ENCODE measurements at regions not wholly inside any gene's neighbourhood (a gene's known extent, or its start where the extent isn't known, plus 50 kb on each side); places are given as distances from the start of the nearest gene placed in this dataset.

DNA sequence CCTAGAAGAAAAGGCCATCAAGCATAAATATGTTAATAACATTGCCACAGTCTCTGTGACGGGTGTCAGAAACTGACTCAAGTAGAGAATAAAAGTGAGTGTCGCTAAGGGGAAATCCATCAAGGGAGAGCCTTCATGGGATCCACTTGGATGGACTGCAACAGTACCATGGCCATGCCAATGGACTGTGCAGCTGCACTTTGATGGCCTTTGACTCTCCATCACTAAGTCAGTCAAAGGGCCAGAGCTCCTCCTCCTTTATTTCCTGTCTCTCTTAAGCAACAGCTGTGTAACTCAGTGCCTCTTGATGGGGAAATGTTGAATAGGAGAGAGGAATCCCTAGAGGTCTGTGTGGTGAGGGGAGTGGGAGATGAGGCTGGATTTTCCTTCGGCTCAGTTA, 335.2 kb downstream of the BMP4 start:
- no peaks in the 10 kb centered on the region for H3K23me2 ChIP-seq (ENCODE audit: insufficient read length, low read depth, low read length, poor library complexity, severe bottlenecking)
- no peaks in the 10 kb centered on the region for H3K79me1 ChIP-seq (ENCODE audit: insufficient read depth, low read depth, low read length, poor library complexity, severe bottlenecking)
- no peak overlapping the region for H3K56ac ChIP-seq (ENCODE audit: insufficient read length, low read depth, low read length)
- H3K36me3 Mint-ChIP-seq (ENCODE audit: insufficient read depth in 1 of 3, low read depth in 3 of 3), result no peaks in the 10 kb centered on the region
- H3K4me1 ChIP-seq (ENCODE audit: insufficient read depth, low read length), result no peaks in the 10 kb centered on the region
- no peaks in the 10 kb centered on the region for H3K79me2 ChIP-seq (ENCODE audit: insufficient read depth, low read length)
- peaks cover 2 to 3% of the 10 kb centered on the region in 2 experiments; a peak in 2 of 5 replicates for H3K9me3 Mint-ChIP-seq
- no peaks in the 10 kb centered on the region for H3K4me1 Mint-ChIP-seq
- H2AFZ ChIP-seq (ENCODE audit: low read length), result no peak overlapping the region
- no peak overlapping the region for H3T11ph ChIP-seq (ENCODE audit: low read length)
- no peak overlapping the region for H3K4ac ChIP-seq (ENCODE audit: low read depth, low read length)
- H4K5ac ChIP-seq (ENCODE audit: insufficient read length, low read depth, low read length), result no peak overlapping the region
- no peaks in the 10 kb centered on the region for H3K9me3 ChIP-seq (ENCODE audit: control insufficient read depth, low read depth, low read length)
- no peak overlapping the region for H3K27ac Mint-ChIP-seq
- H2BK5ac ChIP-seq (ENCODE audit: insufficient read length, low read length), result no peak overlapping the region
- WGBS (ENCODE audit: extremely low coverage, insufficient read length, low lambda C conversion rate), result no CpG with 5 or more reads among the region's 3 CpGs
- no peak for DNase-seq
- no peaks in the 10 kb centered on the region for H3K27me3 ChIP-seq (ENCODE audit: insufficient read depth, low read length)
- TF ChIP-seq, protein P1, sequence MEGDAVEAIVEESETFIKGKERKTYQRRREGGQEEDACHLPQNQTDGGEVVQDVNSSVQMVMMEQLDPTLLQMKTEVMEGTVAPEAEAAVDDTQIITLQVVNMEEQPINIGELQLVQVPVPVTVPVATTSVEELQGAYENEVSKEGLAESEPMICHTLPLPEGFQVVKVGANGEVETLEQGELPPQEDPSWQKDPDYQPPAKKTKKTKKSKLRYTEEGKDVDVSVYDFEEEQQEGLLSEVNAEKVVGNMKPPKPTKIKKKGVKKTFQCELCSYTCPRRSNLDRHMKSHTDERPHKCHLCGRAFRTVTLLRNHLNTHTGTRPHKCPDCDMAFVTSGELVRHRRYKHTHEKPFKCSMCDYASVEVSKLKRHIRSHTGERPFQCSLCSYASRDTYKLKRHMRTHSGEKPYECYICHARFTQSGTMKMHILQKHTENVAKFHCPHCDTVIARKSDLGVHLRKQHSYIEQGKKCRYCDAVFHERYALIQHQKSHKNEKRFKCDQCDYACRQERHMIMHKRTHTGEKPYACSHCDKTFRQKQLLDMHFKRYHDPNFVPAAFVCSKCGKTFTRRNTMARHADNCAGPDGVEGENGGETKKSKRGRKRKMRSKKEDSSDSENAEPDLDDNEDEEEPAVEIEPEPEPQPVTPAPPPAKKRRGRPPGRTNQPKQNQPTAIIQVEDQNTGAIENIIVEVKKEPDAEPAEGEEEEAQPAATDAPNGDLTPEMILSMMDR (conservative IDR thresholded peaks at IDR 0.05), result no peak
- H3K27me3 Mint-ChIP-seq (ENCODE audit: low read depth), result no peaks in the 10 kb centered on the region
- no peak overlapping the region for H4K8ac ChIP-seq (replicated peaks; ENCODE audit: insufficient read length, low read depth, low read length)
- no peak overlapping the region for H3K14ac ChIP-seq (ENCODE audit: insufficient read depth, low read length)
- no peak overlapping the region for H2AK5ac ChIP-seq (ENCODE audit: insufficient read length, low read length)
- no peak overlapping the region for H2BK120ac ChIP-seq (ENCODE audit: low read depth, low read length, poor library complexity, severe bottlenecking)
- H3K9ac ChIP-seq (ENCODE audit: extremely low read depth, insufficient read length, low read length), result no peak overlapping the region
- H3K18ac ChIP-seq (ENCODE audit: insufficient read length, low read depth, low read length), result no peak overlapping the region
- H4K20me1 ChIP-seq (ENCODE audit: control insufficient read depth, insufficient read depth, insufficient read length), result no peaks in the 10 kb centered on the region
- no peak overlapping the region for H2BK15ac ChIP-seq (ENCODE audit: low read depth, low read length)
- H3K23ac ChIP-seq (ENCODE audit: insufficient read length, low read depth, low read length), result no peak overlapping the region
- H2BK12ac ChIP-seq (ENCODE audit: insufficient read length, low read depth, low read length), result no peak overlapping the region
- H4K91ac ChIP-seq (ENCODE audit: insufficient read length, low read depth, low read length), result no peak overlapping the region
- no peak overlapping the region for H2BK20ac ChIP-seq (ENCODE audit: low read depth, low read length, poor library complexity, severe bottlenecking)
- H3K4me3 Mint-ChIP-seq, result no peak overlapping the region
- no peak overlapping the region for H3K4me2 ChIP-seq (ENCODE audit: insufficient read depth, insufficient read length, low read length)
- H3K27ac ChIP-seq (ENCODE audit: insufficient read length, low read depth, low read length), result no peak overlapping the region
